ENCODE measurements at regions not wholly inside any gene's neighbourhood (a gene's known extent, or its start where the extent isn't known, plus 50 kb on each side); places are given as distances from the start of the nearest gene placed in this dataset.

DNA sequence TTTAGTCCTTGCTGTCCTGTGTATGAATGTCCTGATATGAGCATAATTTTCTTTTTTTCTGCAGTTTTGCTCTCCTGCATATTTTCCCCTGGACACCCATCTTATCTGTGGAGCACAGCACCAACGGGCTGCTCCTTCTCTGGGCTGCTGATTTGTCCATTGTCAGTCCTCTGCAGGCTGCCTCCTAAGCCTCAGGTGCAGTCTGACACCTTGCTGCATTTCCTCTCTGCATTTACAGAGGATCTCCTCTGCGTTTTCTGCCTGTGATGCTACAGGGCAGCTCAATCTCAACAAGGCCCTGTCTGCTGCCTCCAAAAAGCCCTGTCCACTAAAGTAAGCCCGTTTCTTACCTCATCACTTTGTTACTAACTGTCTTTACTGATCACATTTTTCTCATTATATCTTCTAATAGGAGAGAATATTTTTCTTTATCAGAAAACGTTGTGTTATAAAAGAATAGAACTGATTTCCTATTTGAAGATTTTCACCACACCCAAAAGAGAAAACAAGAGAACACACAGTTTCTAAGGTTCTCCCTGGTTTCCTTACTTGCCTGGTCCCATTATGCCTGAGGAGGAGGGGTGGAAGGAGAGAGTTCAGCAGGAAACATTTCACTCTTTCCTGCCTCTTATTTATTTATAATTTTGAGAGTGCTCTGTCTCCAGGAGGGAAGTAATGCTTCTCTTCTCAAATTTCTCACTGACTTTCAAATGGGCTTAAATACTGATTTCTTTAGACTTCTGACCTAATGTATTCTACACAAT is 65.6 kb upstream of the TDRD3 start:
- H3K4me3 ChIP-seq (replicated peaks; ENCODE audit: low read depth, low read length): no peak overlapping the region
- no peak for DNase-seq (ENCODE audit: extremely low read depth, low read depth)
- TF ChIP-seq, protein P1, sequence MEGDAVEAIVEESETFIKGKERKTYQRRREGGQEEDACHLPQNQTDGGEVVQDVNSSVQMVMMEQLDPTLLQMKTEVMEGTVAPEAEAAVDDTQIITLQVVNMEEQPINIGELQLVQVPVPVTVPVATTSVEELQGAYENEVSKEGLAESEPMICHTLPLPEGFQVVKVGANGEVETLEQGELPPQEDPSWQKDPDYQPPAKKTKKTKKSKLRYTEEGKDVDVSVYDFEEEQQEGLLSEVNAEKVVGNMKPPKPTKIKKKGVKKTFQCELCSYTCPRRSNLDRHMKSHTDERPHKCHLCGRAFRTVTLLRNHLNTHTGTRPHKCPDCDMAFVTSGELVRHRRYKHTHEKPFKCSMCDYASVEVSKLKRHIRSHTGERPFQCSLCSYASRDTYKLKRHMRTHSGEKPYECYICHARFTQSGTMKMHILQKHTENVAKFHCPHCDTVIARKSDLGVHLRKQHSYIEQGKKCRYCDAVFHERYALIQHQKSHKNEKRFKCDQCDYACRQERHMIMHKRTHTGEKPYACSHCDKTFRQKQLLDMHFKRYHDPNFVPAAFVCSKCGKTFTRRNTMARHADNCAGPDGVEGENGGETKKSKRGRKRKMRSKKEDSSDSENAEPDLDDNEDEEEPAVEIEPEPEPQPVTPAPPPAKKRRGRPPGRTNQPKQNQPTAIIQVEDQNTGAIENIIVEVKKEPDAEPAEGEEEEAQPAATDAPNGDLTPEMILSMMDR (IDR thresholded peaks at IDR 0.05; ENCODE audit: low read depth, low read length, missing control alignments): no peak

- DNase-seq (ENCODE audit: extremely low read depth, low read depth): no peak
- H3K4me3 ChIP-seq (replicated peaks; ENCODE audit: low read depth, low read length): no peak overlapping the region
- TF ChIP-seq, protein P1 (IDR thresholded peaks at IDR 0.05; ENCODE audit: low read depth, low read length, missing control alignments): no peak
These were observed 64.3 kb upstream of the TDRD3 start for GRCh38 chr13:60332682-60333081.

GRCh38 chr13:60334310-60334709 is 62.7 kb upstream of the TDRD3 start:
- no peak for DNase-seq (ENCODE audit: extremely low read depth, low read depth)
- TF ChIP-seq, protein P1 (IDR thresholded peaks at IDR 0.05; ENCODE audit: low read depth, low read length, missing control alignments): no peak
- H3K4me3 ChIP-seq (replicated peaks; ENCODE audit: low read depth, low read length): no peak overlapping the region

DNA sequence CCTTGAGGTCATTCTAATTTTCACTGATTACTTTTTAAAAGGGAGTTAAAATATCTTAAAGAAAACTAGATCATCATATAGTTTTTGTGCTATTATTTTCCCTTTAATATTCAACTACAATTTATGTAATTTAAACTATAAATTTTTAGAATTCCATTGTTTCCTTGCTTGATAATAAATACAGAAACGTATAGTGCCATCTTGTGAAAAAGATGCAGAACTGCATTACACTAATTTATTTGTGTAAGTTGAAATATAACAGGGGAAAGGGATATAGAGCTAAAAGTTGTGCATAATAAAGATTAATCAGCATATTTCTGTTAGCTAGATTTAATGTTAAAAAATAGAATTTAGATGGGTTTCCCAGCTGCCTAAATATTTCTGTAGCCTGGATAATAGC is 61.5 kb upstream of the TDRD3 start:
- TF ChIP-seq, protein P1 (IDR thresholded peaks at IDR 0.05; ENCODE audit: low read depth, low read length, missing control alignments): no peak
- DNase-seq (ENCODE audit: extremely low read depth, low read depth): no peak
- no peak overlapping the region for H3K4me3 ChIP-seq (replicated peaks; ENCODE audit: low read depth, low read length)

DNA sequence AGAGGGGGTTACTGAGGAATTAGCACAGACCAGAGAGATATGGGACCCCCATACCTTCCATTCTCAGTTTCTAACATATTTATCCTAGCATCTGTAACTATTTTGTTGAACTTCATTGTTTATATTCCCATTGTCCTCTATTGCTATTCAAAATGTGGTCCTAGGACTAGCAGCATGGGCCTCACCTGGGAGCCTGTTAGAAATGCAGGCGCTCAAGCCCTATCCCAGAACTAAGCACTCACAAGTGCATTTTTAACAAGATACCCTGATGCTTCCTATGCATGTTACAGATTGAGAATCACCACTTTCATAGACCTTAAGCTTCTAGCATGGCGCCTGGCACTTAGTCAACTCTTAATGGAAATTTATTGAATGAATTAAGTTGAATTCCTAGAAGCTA is 58.3 kb upstream of the TDRD3 start:
- H3K4me3 ChIP-seq (replicated peaks; ENCODE audit: low read depth, low read length): no peak overlapping the region
- DNase-seq (ENCODE audit: extremely low read depth, low read depth): no peak
- TF ChIP-seq, protein P1 (IDR thresholded peaks at IDR 0.05; ENCODE audit: low read depth, low read length, missing control alignments): no peak

GRCh38 chr13:60343978-60344377 is 53.0 kb upstream of the TDRD3 start:
- TF ChIP-seq, protein P1 (IDR thresholded peaks at IDR 0.05; ENCODE audit: low read depth, low read length, missing control alignments): no peak
- no peak for DNase-seq (ENCODE audit: extremely low read depth, low read depth)
- no peak overlapping the region for H3K4me3 ChIP-seq (replicated peaks; ENCODE audit: low read depth, low read length)

DNA sequence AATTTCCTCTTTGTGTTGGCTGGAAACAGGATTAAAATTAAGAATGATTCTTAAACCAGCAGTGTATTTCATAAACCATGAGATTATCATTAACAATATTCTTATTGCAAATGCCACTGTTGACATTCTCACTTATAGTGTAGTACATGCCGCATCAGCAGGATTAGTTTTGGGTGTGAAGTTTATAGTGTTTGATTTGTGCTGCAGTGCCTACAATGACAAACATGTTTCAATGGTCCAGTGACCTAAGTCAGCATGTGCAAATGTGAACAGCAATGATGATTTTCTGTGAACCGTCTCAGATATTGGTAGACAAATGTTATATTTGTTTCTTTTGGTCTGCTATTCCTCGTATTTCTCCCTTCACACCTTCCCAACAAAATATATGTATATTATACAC is 49.8 kb upstream of the TDRD3 start:
- TF ChIP-seq, protein P1 (IDR thresholded peaks at IDR 0.05; ENCODE audit: low read depth, low read length, missing control alignments): no peak
- DNase-seq (ENCODE audit: extremely low read depth, low read depth): no peak

More for the DNA sequence above, 49.8 kb upstream of the TDRD3 start:
- no peak overlapping the region for H3K4me3 ChIP-seq (replicated peaks; ENCODE audit: low read depth, low read length)

Measured in HFF-Myc (cell line).